Effector memory CD4-positive, alpha-beta T cell (primary cell): ENCODE measurements at regions not wholly inside any gene's neighbourhood (a gene's known extent, or its start where the extent isn't known, plus 50 kb on each side); places are given as distances from the start of the nearest gene placed in this dataset.

Source experiments
- DNase-seq, 3 donors: peaks; one replicate each; pipeline ENCODE4 v3.0.0-alpha.2; 2020
- H3K27ac ChIP-seq: 2 replicates; pipeline ENCODE4 v1.7.0; 2013; ENCODE audit warnings: mild to moderate bottlenecking, low read length, moderate library complexity; ENCODE audit not compliant: insufficient read depth, poor library complexity, severe bottlenecking
- H3K27me3 ChIP-seq: replicated peaks from 2 replicates; pipeline ENCODE4 v1.7.0; 2013; ENCODE audit warnings: mild to moderate bottlenecking, low read length; ENCODE audit not compliant: insufficient read depth, control insufficient read depth, poor library complexity, severe bottlenecking
- H3K36me3 ChIP-seq: 2 replicates; pipeline ENCODE4 v1.7.0; 2013; ENCODE audit warnings: mild to moderate bottlenecking, low read length, moderate library complexity; ENCODE audit not compliant: control insufficient read depth, insufficient read depth
- H3K4me1 ChIP-seq: 2 replicates; pipeline ENCODE4 v1.7.0; 2013; ENCODE audit warnings: low read length, mild to moderate bottlenecking; ENCODE audit not compliant: control insufficient read depth, insufficient read depth, poor library complexity, severe bottlenecking
- H3K4me3 ChIP-seq: 2 replicates; pipeline ENCODE4 v1.7.0; 2013; ENCODE audit warnings: low read length, low read depth, mild to moderate bottlenecking; ENCODE audit not compliant: insufficient read depth, poor library complexity, severe bottlenecking
- H3K9me3 ChIP-seq: 2 replicates; pipeline ENCODE4 v1.7.0; 2013; ENCODE audit warnings: mild to moderate bottlenecking, low read length, moderate library complexity; ENCODE audit not compliant: control insufficient read depth

DNA sequence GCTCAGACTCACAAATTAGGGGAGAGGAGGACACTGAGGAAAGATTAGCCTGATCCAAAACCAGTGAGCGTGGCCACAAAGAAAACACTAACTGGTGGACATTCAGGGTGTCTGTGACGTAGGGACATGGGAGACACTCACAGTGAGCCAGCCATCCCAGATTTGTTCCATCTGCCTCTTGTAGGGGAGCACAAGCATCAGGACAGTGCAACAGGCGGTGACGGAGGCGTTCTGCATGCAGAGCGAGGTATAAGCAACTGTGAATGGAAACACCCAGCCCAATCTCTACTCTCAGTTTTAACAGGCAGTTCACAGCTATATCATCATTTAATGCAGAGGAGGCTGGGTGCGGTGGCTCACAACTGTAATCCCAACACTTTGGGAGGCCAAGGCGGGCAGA lies 52.8 kb upstream of the TOMM7 start:
- H3K27ac ChIP-seq: no peak overlapping the region
- no peak for DNase-seq
- H3K4me3 ChIP-seq: no peak overlapping the region
- H3K36me3 ChIP-seq: no peaks in the 10 kb centered on the region
- no peaks in the 10 kb centered on the region for H3K4me1 ChIP-seq
- H3K9me3 ChIP-seq: no peaks in the 10 kb centered on the region
- H3K27me3 ChIP-seq: no peaks in the 10 kb centered on the region

DNA sequence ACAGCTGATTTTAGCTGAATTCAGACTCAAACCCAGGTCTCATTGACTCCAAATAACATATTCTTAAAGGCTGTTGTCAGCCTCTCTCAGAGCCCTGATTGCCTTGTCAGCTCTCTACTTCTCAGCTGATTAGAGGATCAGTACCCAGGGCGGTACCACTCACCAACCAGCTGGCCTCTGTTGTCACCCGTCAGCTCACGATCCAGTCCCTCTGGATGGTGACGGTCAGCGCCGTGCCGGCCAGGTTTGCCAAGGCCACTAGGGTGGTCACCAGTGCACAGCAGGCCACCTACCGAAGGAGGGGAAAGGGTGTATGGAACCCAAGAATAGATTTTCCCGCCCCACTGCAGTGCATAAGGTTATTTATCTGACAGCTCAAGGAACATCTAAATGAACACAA lies 52.3 kb upstream of the TOMM7 start:
- H3K9me3 ChIP-seq: no peaks in the 10 kb centered on the region

More for the DNA sequence above, 52.3 kb upstream of the TOMM7 start:
- no peak overlapping the region for H3K4me3 ChIP-seq
- no peaks in the 10 kb centered on the region for H3K4me1 ChIP-seq
- H3K27me3 ChIP-seq: no peaks in the 10 kb centered on the region
- no peaks in the 10 kb centered on the region for H3K36me3 ChIP-seq
- no peak overlapping the region for H3K27ac ChIP-seq
- DNase-seq: no peak
